ENCODE measurements at regions not wholly inside any gene's neighbourhood (a gene's known extent, or its start where the extent isn't known, plus 50 kb on each side); places are given as distances from the start of the nearest gene placed in this dataset.

DNA sequence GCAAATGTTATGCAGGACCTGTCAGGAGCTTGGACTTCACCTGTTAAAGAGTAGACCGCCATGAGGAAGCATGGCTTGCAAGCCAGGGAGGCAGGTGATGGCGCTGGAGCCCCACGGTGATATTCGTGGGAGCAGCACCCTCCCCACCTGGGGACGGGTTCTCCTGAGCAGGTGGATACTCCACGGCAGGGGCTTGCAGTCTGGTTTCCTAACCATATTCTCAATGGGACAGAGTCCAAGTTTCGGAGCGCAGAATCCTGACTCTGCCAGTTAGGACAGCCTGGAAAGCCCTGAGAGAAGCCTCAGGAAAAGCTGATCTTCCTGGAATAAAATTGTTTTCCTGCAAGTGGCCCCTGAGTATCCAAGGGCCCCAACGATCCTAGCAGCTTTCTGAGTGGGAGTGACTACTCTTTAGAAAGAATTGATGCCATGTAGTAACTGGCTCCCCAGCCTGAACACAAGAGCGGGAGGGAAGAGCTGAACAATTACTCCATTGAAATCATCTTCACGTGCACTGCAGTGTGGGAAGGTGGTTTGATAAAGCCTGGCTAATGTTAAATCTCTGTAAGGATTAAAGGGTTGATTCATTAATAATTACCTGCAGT is 146.3 kb upstream of the RAB4A start:
- TF ChIP-seq CTCF (conservative IDR thresholded peaks at IDR 0.05; ENCODE audit: low read depth, low read length) = no peak
- no peak overlapping the region for H3K4me3 ChIP-seq (ENCODE audit: low read depth, low read length)
- DNase-seq (ENCODE audit: low read depth) = no peak

DNA sequence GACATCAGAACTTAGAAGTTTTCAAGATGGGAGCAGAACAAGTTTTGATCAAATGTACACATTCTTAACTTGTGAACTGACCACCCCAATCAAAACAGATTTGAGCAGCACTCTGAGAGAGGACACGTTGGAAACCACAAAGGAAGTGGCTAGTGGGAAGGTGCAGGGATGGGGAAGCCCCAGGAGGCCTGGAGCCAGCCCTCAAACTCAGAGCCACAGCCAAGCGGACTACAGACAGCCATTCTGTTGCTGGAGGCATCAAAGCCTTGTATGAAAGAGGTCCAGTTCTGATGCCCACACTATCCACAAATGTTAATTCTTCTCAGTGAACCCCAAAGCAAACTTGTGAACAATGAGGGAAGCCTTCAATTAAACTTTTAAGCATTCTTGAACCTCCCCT is 143.6 kb upstream of the RAB4A start:
- no peak for DNase-seq (ENCODE audit: low read depth)
- TF ChIP-seq CTCF (conservative IDR thresholded peaks at IDR 0.05; ENCODE audit: low read depth, low read length) = no peak
- no peak overlapping the region for H3K4me3 ChIP-seq (ENCODE audit: low read depth, low read length)

GRCh38 chr1:229128066-229128608 is 142.8 kb upstream of the RAB4A start:
- no peak for DNase-seq (ENCODE audit: low read depth)
- TF ChIP-seq CTCF (conservative IDR thresholded peaks at IDR 0.05; ENCODE audit: low read depth, low read length) = no peak
- no peak overlapping the region for H3K4me3 ChIP-seq (ENCODE audit: low read depth, low read length)

DNA sequence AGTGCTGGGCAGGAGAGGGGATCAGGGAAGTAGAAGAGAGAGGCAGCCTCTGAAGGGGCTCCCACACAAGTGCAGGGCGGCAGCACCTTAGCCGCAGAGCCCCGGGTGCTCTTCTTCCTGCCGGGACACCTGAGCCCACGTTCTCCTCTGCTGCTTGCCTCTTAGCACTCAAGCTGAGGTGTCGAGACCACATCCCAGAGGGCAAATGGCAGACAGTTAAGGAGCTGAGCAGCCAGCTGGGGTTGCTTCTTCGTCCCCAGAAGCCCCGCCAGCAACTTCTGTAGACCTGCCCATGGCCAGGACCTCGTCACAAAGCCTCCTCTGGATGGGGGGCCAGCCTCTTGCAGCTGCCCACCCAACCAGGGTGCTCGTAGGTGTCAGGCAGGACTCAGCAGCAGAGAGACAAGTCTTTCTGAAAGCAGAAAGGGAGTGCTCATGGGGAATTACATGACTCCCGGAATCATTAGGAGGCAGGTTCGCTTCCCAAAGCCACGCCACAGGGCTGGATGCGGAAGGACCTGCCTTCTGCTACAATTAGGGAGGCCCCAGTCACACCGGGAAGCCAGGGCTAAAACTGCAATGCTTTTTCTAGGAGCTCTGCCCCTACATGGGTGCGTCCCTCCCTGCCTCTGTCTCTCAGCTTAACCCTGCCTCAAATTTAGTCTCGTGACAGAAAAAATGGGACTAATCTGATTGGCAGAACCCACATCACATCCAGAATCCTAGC is 141.4 kb upstream of the RAB4A start:
- no peak for DNase-seq (ENCODE audit: low read depth)
- no peak for TF ChIP-seq CTCF (conservative IDR thresholded peaks at IDR 0.05; ENCODE audit: low read depth, low read length)
- H3K4me3 ChIP-seq (ENCODE audit: low read depth, low read length) = no peak overlapping the region

GRCh38 chr1:229130028-229130668 is 140.8 kb upstream of the RAB4A start:
- no peak for TF ChIP-seq CTCF (conservative IDR thresholded peaks at IDR 0.05; ENCODE audit: low read depth, low read length)

GRCh38 chr1:229131243-229132105 is 139.4 kb upstream of the RAB4A start:
- DNase-seq (ENCODE audit: low read depth) = no peak

More at GRCh38 chr1:229130028-229130668, 140.8 kb upstream of the RAB4A start:
- DNase-seq (ENCODE audit: low read depth) = no peak
- H3K4me3 ChIP-seq (ENCODE audit: low read depth, low read length) = no peak overlapping the region

More at GRCh38 chr1:229131243-229132105, 139.4 kb upstream of the RAB4A start:
- TF ChIP-seq CTCF (conservative IDR thresholded peaks at IDR 0.05; ENCODE audit: low read depth, low read length) = no peak
- no peak overlapping the region for H3K4me3 ChIP-seq (ENCODE audit: low read depth, low read length)
